Caki2 (cell line): ENCODE measurements at regions not wholly inside any gene's neighbourhood (a gene's known extent, or its start where the extent isn't known, plus 50 kb on each side); places are given as distances from the start of the nearest gene placed in this dataset.

Experiments used
- DNase-seq: peaks from one replicate; pipeline ENCODE4 v3.0.0-alpha.2; 2015; ENCODE audit warnings: low read depth
- in situ Hi-C: cut with HindIII; loops from 2 replicates; pipeline ENCODE4 v1.10.0; 2016; ENCODE audit warnings: low sequenced_read_pairs, low pct_unique_long_range_greater_than_20kb, mixed read lengths

- in situ Hi-C loops, result no loop called here
- DNase-seq, result no peak
Measured at GRCh38 chr5:5978501-5979376, 399.6 kb downstream of the MED10 start.

- DNase-seq, result no peak
- in situ Hi-C loops, result no loop called here
Measured at GRCh38 chr5:5971203-5971602, 407.1 kb downstream of the MED10 start.

- no peak for DNase-seq
- in situ Hi-C loops, result no loop called here
Measured at GRCh38 chr5:5969942-5970483, 408.3 kb downstream of the MED10 start.

- in situ Hi-C loops, result no loop called here
Measured at GRCh38 chr5:5968981-5969380, 409.4 kb downstream of the MED10 start.

GRCh38 chr5:5967944-5968343 lies 410.4 kb downstream of the MED10 start:
- in situ Hi-C loops, result no loop called here
- no peak for DNase-seq

More at GRCh38 chr5:5968981-5969380, 409.4 kb downstream of the MED10 start:
- no peak for DNase-seq

GRCh38 chr5:5967373-5967772 lies 411.0 kb downstream of the MED10 start:
- DNase-seq, result no peak
- in situ Hi-C loops, result no loop called here

- no peak for DNase-seq
- in situ Hi-C loops, result no loop called here
Measured at GRCh38 chr5:5965132-5965531, 413.2 kb downstream of the MED10 start.

- in situ Hi-C loops, result no loop called here
Measured at GRCh38 chr5:5964347-5964746, 414.0 kb downstream of the MED10 start.

GRCh38 chr5:5957737-5958136 lies 420.6 kb downstream of the MED10 start:
- DNase-seq, result no peak
- in situ Hi-C loops, result no loop called here

More at GRCh38 chr5:5964347-5964746, 414.0 kb downstream of the MED10 start:
- DNase-seq, result peak; percentile 6

GRCh38 chr5:5954275-5954598 lies 424.1 kb downstream of the MED10 start:
- no peak for DNase-seq
- in situ Hi-C loops, result no loop called here

GRCh38 chr5:5953584-5954274 lies 424.6 kb downstream of the MED10 start:
- in situ Hi-C loops, result no loop called here
- no peak for DNase-seq

GRCh38 chr5:5951953-5952352 lies 426.4 kb downstream of the MED10 start:
- DNase-seq, result no peak
- in situ Hi-C loops, result no loop called here

- DNase-seq, result no peak
- in situ Hi-C loops, result no loop called here
Measured at GRCh38 chr5:5950658-5951057, 427.7 kb downstream of the MED10 start.

- in situ Hi-C loops, result no loop called here
- no peak for DNase-seq
Measured at GRCh38 chr5:5941486-5941885, 436.9 kb downstream of the MED10 start.

GRCh38 chr5:5939759-5940370 lies 438.5 kb downstream of the MED10 start:
- no peak for DNase-seq
- in situ Hi-C loops, result no loop called here

GRCh38 chr5:5933651-5934050 lies 444.7 kb downstream of the MED10 start:
- no peak for DNase-seq
- in situ Hi-C loops, result no loop called here

GRCh38 chr5:5932824-5933223 lies 445.5 kb downstream of the MED10 start:
- peak; percentile 12 for DNase-seq
- in situ Hi-C loops, result no loop called here

- in situ Hi-C loops, result no loop called here
- no peak for DNase-seq
Measured at GRCh38 chr5:5930561-5930960, 447.8 kb downstream of the MED10 start.
